Nephron progenitor cell (in vitro differentiated cells): ENCODE measurements at regions not wholly inside any gene's neighbourhood (a gene's known extent, or its start where the extent isn't known, plus 50 kb on each side); places are given as distances from the start of the nearest gene placed in this dataset.

ENCODE experiments used
- DNase-seq: peaks from one replicate; pipeline ENCODE4 v3.0.0; 2021
- H3K27ac Mint-ChIP-seq: 2 replicates; pipeline ENCODE4 v1.8.0; 2021; ENCODE audit warnings: mild to moderate bottlenecking, moderate library complexity, mixed read lengths
- H3K27me3 Mint-ChIP-seq: 2 replicates; pipeline ENCODE4 v1.8.0; 2021; ENCODE audit warnings: mild to moderate bottlenecking, low read depth, mixed read lengths; ENCODE audit not compliant: poor library complexity
- H3K36me3 Mint-ChIP-seq: 2 replicates; pipeline ENCODE4 v1.8.0; 2021; ENCODE audit warnings: low read depth, mixed read lengths
- H3K4me1 Mint-ChIP-seq: 2 replicates; pipeline ENCODE4 v1.8.0; 2021; ENCODE audit warnings: mixed read lengths
- H3K4me3 Mint-ChIP-seq: 2 replicates; pipeline ENCODE4 v1.8.0; 2021; ENCODE audit warnings: mild to moderate bottlenecking, moderate library complexity, mixed read lengths
- H3K9me3 Mint-ChIP-seq: 2 replicates; pipeline ENCODE4 v1.8.0; 2021; ENCODE audit warnings: mild to moderate bottlenecking, moderate library complexity, mixed read lengths
- TF ChIP-seq, protein P1 (sequence below): fragments of 200-600 bp; sonication (generic); IDR thresholded peaks from 2 replicates; pipeline ENCODE4 v1.5.0; 2021; ENCODE audit warnings: antibody characterized with exemption

DNA sequence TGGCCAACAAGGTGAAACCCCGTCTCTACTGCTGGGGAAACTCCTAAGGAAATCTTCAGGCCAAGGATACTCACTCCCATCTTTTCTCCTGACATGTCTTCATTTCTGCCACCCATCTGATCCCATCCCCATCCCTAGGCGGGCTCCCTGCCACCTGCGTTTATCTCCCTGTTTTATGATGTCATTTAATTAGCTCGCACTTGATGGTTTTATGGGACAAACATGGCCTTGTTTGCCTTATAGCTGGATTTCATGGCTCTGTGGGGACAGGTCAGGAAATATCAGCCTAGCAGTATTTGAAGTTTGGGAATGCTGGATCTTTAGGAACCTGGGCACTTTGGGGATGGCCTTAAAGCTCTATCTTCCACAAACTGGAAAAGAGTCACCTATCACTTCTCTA is 88.5 kb upstream of the CISTR start:
- no peaks in the 10 kb centered on the region for H3K9me3 Mint-ChIP-seq
- no peak overlapping the region for H3K4me3 Mint-ChIP-seq
- no peak for DNase-seq
- no peaks in the 10 kb centered on the region for H3K4me1 Mint-ChIP-seq
- no peak overlapping the region for H3K27ac Mint-ChIP-seq
- H3K36me3 Mint-ChIP-seq = no peaks in the 10 kb centered on the region
- peaks cover 70% of the 10 kb centered on the region for H3K27me3 Mint-ChIP-seq
- TF ChIP-seq, protein P1, sequence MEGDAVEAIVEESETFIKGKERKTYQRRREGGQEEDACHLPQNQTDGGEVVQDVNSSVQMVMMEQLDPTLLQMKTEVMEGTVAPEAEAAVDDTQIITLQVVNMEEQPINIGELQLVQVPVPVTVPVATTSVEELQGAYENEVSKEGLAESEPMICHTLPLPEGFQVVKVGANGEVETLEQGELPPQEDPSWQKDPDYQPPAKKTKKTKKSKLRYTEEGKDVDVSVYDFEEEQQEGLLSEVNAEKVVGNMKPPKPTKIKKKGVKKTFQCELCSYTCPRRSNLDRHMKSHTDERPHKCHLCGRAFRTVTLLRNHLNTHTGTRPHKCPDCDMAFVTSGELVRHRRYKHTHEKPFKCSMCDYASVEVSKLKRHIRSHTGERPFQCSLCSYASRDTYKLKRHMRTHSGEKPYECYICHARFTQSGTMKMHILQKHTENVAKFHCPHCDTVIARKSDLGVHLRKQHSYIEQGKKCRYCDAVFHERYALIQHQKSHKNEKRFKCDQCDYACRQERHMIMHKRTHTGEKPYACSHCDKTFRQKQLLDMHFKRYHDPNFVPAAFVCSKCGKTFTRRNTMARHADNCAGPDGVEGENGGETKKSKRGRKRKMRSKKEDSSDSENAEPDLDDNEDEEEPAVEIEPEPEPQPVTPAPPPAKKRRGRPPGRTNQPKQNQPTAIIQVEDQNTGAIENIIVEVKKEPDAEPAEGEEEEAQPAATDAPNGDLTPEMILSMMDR = no peak

DNA sequence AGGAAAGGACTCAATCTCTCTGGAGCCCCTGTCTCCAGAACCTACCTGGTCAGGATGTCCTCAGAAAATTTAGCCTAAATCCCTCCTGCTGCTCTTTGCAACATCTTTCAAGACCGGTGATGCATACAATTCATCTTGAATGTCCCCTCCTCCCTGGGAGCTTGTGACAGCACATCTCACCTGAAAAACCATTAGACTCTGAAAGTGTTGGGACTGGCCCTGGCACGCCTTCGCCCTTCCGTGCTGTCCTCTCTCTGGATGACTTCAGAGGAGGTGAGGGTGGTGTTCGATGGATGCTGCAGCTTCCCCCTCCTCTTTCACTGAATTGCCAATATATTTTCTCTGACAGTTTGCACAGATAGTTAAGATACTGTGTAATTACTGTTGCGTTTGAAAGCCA is 90.9 kb upstream of the CISTR start:
- Mint-ChIP-seq H3K36me3 (no peaks in the 10 kb centered on the region), H3K27me3 (peaks cover 58% of the 10 kb centered on the region), H3K9me3 (no peaks in the 10 kb centered on the region), H3K27ac (no peak overlapping the region), H3K4me1 (no peaks in the 10 kb centered on the region), H3K4me3 (no peak overlapping the region)
- no peak for DNase-seq
- TF ChIP-seq, protein P1 = no peak

DNA sequence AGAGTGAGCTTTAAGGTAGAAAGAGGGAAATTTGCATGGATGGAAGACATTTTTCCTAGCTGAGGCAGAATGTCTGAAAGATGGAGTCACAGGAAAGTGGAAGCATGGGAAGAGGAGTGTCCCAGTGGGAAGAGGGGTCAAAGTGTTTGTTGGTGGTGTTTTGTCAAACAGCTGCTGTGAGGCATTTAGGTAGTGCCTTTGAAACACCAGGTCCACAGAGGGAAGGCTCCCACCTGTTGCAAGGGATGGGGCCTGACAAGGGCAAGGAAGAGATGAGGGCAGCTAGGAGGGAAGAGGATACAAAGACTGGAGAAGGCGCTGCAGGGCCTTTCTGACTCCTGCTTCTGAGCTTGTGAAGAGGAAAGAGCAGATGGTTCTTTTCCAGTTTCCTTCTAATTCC is 91.8 kb upstream of the CISTR start:
- peaks cover 61% of the 10 kb centered on the region for H3K27me3 Mint-ChIP-seq

DNA sequence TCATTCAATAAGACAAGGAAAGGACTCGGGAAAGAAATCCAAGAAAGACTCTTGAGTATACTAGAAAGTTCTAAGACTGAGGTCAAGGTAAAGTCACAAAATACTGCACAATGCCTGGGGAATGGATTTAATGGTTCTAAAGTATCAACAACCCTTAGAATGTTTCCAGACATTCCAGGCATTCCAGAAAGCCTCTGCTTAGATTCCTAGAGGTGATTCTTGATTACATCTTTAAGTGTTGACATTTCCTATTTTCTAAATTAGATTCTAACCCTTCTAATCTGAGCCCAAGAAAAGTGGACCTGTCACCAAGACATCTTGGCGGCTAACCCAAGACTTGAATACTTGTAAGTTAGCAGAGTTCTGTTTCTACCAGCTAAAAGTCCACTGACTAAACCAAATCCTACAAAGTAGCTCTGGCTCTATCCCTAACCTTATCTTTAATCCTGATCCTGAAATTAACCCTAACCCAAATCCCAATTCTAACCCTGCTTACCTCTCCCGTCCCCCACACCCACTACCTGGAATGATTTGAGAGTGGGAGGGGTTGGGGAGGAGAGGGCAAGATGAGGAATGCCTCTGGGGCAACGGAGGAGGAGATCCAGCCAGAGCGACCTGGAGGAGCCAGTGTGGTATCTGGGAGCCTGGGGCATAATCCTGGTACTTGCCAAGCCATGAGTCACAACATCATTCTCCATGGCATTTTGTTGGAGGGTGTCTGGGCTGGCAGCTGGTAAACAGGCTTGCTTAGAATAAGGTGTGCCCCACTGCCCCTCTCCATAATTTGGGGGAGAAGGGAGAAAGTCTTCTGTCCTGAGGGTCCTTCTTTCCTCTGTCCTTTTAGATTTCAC is 93.4 kb upstream of the HOXC13 start:
- Mint-ChIP-seq H3K4me3 (no peak overlapping the region), H3K4me1 (no peaks in the 10 kb centered on the region), H3K9me3 (no peaks in the 10 kb centered on the region), H3K36me3 (no peaks in the 10 kb centered on the region), H3K27ac (no peak overlapping the region), H3K27me3 (peaks cover 64% of the 10 kb centered on the region)
- TF ChIP-seq, protein P1 = no peak
- no peak for DNase-seq

More for the DNA sequence above, 91.8 kb upstream of the CISTR start:
- no peaks in the 10 kb centered on the region for H3K4me1 Mint-ChIP-seq
- no peak overlapping the region for H3K27ac Mint-ChIP-seq
- H3K9me3 Mint-ChIP-seq = no peaks in the 10 kb centered on the region
- H3K4me3 Mint-ChIP-seq = no peak overlapping the region
- no peaks in the 10 kb centered on the region for H3K36me3 Mint-ChIP-seq
- no peak for DNase-seq
- TF ChIP-seq, protein P1 = no peak

DNA sequence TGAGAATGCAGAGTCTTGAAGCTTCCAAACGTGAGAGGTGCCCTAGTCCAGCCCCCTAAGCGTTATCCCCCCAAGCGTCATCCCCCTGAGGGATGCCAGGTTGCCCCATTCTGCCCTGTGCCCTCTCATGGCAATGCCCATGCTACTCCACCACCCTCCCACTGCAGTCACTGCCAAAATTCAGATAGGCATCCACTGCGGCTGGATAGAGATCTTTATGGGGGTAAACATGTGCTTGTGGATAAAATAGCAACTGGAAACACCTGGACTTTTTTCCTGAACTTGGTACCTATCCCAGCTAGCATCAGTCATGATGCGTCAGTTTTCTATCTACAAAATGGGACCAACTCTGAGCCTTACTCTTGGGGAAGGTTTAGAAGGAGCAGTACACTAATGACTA is 92.7 kb upstream of the HOXC13 start:
- no peaks in the 10 kb centered on the region for H3K9me3 Mint-ChIP-seq
- no peaks in the 10 kb centered on the region for H3K4me1 Mint-ChIP-seq
- H3K4me3 Mint-ChIP-seq = no peak overlapping the region
- peaks cover 58% of the 10 kb centered on the region for H3K27me3 Mint-ChIP-seq
- DNase-seq = no peak
- TF ChIP-seq, protein P1 = no peak
- no peak overlapping the region for H3K27ac Mint-ChIP-seq
- no peaks in the 10 kb centered on the region for H3K36me3 Mint-ChIP-seq

DNA sequence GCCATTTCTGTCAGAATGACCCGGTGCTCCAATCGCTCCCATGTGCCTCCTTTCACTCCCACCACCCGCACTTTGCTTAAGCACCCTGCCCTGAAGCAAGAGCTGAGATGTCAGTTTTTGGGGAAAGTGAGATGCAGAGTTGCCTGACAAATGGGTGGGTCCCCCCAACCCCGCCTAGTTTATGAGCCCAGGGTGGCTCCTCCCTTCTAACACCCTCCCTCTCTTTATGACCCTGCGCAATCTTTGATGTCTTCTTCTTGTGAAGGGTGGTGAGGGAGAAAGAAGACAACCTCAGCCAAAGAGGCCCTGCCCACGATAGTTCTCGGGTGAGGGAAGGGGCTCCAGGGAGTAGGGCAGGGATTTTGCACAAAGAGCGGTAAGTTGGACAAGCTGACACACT is 89.5 kb upstream of the HOXC13 start:
- Mint-ChIP-seq H3K4me1 (no peaks in the 10 kb centered on the region), H3K36me3 (no peaks in the 10 kb centered on the region), H3K27ac (no peak overlapping the region), H3K4me3 (no peak overlapping the region), H3K9me3 (no peaks in the 10 kb centered on the region), H3K27me3 (peaks cover 49% of the 10 kb centered on the region)
- TF ChIP-seq, protein P1 = no peak
- DNase-seq = no peak
